ENCODE measurements at regions not wholly inside any gene's neighbourhood (a gene's known extent, or its start where the extent isn't known, plus 50 kb on each side); places are given as distances from the start of the nearest gene placed in this dataset.

GRCh38 chr5:147017621-147018020 lies 139.1 kb upstream of the PPP2R2B start:
- TF ChIP-seq USF2 (CRISPR knock-in tag; IDR thresholded peaks at IDR 0.05) (no peak), HMGXB4 (CRISPR knock-in tag; IDR thresholded peaks at IDR 0.05) (no peak), ZBTB21 (CRISPR knock-in tag; IDR thresholded peaks at IDR 0.05; ENCODE audit: borderline replicate concordance) (no peak), ATF3 (CRISPR knock-in tag; conservative IDR thresholded peaks at IDR 0.05) (no peak), FOXP1 (CRISPR knock-in tag; IDR thresholded peaks at IDR 0.05; ENCODE audit: borderline replicate concordance) (no peak), CTCF (IDR thresholded peaks at IDR 0.05) (no peak), E2F1 (CRISPR knock-in tag; IDR thresholded peaks at IDR 0.05) (no peak), ARID4B (CRISPR knock-in tag; IDR thresholded peaks at IDR 0.05; ENCODE audit: borderline replicate concordance) (no peak), NR2C2 (CRISPR knock-in tag; IDR thresholded peaks at IDR 0.05) (no peak)

All from WTC11 (cell line).